WTC11 (cell line): ENCODE measurements at regions not wholly inside any gene's neighbourhood (a gene's known extent, or its start where the extent isn't known, plus 50 kb on each side); places are given as distances from the start of the nearest gene placed in this dataset.

Experiments
- ATAC-seq: fragments of 200-7000 bp; cut with Tn5 transposase; 2 replicates; pipeline ENCODE4 v1.10.0; 2021; ENCODE audit warnings: mild to moderate bottlenecking, moderate library complexity
- CTCF ChIA-PET: fragments of 300-600 bp; sonication (Branson Sonifier 250); formaldehyde crosslinking; loops from one replicate; lab custom pipeline; 2021; ENCODE audit warnings: antibody characterized with exemption; lab: Charles Lee
- POLR2A ChIA-PET: fragments of 350-600 bp; sonication (Branson Sonifier 250); formaldehyde crosslinking; loops from one replicate; lab custom pipeline; 2021; ENCODE audit warnings: antibody characterized with exemption; lab: Charles Lee
- DNase-seq: peaks from one replicate; pipeline ENCODE4 v3.0.0; 2021; ENCODE audit warnings: low spot score
- H3K27ac Mint-ChIP-seq: 2 replicates; pipeline ENCODE4 v1.8.0; 2021; ENCODE audit warnings: mixed read lengths
- H3K27me3 Mint-ChIP-seq: 2 replicates; pipeline ENCODE4 v1.8.0; 2021; ENCODE audit warnings: low read depth, mild to moderate bottlenecking, moderate library complexity, mixed read lengths
- H3K36me3 Mint-ChIP-seq: 2 replicates; pipeline ENCODE4 v1.8.0; 2021; ENCODE audit warnings: mixed read lengths
- H3K4me1 Mint-ChIP-seq: 2 replicates; pipeline ENCODE4 v1.8.0; 2022; ENCODE audit warnings: mixed read lengths
- H3K4me3 Mint-ChIP-seq: 2 replicates; pipeline ENCODE4 v1.8.0; 2021; ENCODE audit warnings: mild to moderate bottlenecking, moderate library complexity, mixed read lengths
- H3K9me3 Mint-ChIP-seq: 2 replicates; pipeline ENCODE4 v1.8.0; 2021; ENCODE audit warnings: mixed read lengths
- AFF4 ChIP-seq: sonication (generic); formaldehyde crosslinking; IDR thresholded peaks from 2 replicates; pipeline ENCODE4 v1.8.1; 2023; ENCODE audit warnings: mild to moderate bottlenecking, missing genetic modification reagents, borderline replicate concordance
- ATF6 ChIP-seq: sonication (generic); formaldehyde crosslinking; IDR thresholded peaks from 2 replicates; pipeline ENCODE4 v1.8.1; 2023; ENCODE audit warnings: mild to moderate bottlenecking, missing genetic modification reagents
- CDX4 ChIP-seq: fragments of 250-450 bp; sonication (Bioruptor Pico); IDR thresholded peaks from 2 replicates; pipeline ENCODE4 v1.9.0; 2021; ENCODE audit warnings: moderate library complexity, mild to moderate bottlenecking, inconsistent platforms, borderline replicate concordance
- E2F4 ChIP-seq: sonication (generic); formaldehyde crosslinking; IDR thresholded peaks from 2 replicates; pipeline ENCODE4 v1.8.1; 2022; ENCODE audit warnings: low read depth, mild to moderate bottlenecking, moderate library complexity, missing genetic modification reagents, borderline replicate concordance
- ELF4 ChIP-seq: sonication (generic); formaldehyde crosslinking; IDR thresholded peaks from 2 replicates; pipeline ENCODE4 v1.8.1; 2022; ENCODE audit warnings: low read depth, mild to moderate bottlenecking, moderate library complexity, missing genetic modification reagents
- EMX1 ChIP-seq: fragments of 250-450 bp; sonication (Bioruptor Pico); IDR thresholded peaks from 2 replicates; pipeline ENCODE4 v1.8.0; 2021; ENCODE audit warnings: mild to moderate bottlenecking
- GRHL2 ChIP-seq: fragments of 250-450 bp; sonication (Bioruptor Pico); IDR thresholded peaks from 2 replicates; pipeline ENCODE4 v1.8.0; 2022; ENCODE audit warnings: mild to moderate bottlenecking, moderate library complexity; ENCODE audit not compliant: insufficient replicate concordance, severe bottlenecking
- HMGA2 ChIP-seq: fragments of 250-450 bp; sonication (Bioruptor Pico); IDR thresholded peaks from 2 replicates; pipeline ENCODE4 v1.4.0; 2021; ENCODE audit warnings: mild to moderate bottlenecking, moderate library complexity
- JAZF1 ChIP-seq: fragments of 250-450 bp; sonication (Bioruptor Pico); IDR thresholded peaks from 2 replicates; pipeline ENCODE4 v1.9.0; 2021; ENCODE audit warnings: moderate library complexity, mild to moderate bottlenecking, inconsistent platforms
- MAX ChIP-seq: sonication (generic); formaldehyde crosslinking; IDR thresholded peaks from 2 replicates; pipeline ENCODE4 v1.8.0; 2022; ENCODE audit warnings: mild to moderate bottlenecking, missing genetic modification reagents
- NFE2L1 ChIP-seq: sonication (generic); formaldehyde crosslinking; IDR thresholded peaks from 2 replicates; pipeline ENCODE4 v1.8.1; 2023; ENCODE audit warnings: missing genetic modification reagents
- NR1H2 ChIP-seq: sonication (generic); formaldehyde crosslinking; IDR thresholded peaks from 2 replicates; pipeline ENCODE4 v1.9.0; 2021; ENCODE audit warnings: mild to moderate bottlenecking, moderate library complexity, missing genetic modification reagents
- NR3C1 ChIP-seq: sonication (generic); formaldehyde crosslinking; conservative IDR thresholded peaks from 2 replicates; pipeline ENCODE4 v1.8.1; 2023; ENCODE audit warnings: low read depth, mild to moderate bottlenecking, missing genetic modification reagents
- PREB ChIP-seq: sonication (generic); formaldehyde crosslinking; IDR thresholded peaks from 2 replicates; pipeline ENCODE4 v1.8.1; 2022; ENCODE audit warnings: mild to moderate bottlenecking, missing genetic modification reagents, moderate library complexity, borderline replicate concordance
- RORB ChIP-seq: fragments of 250-450 bp; sonication (Bioruptor Pico); IDR thresholded peaks from 2 replicates; pipeline ENCODE4 v1.9.0; 2021; ENCODE audit warnings: mild to moderate bottlenecking
- TCF7 ChIP-seq: sonication (generic); formaldehyde crosslinking; IDR thresholded peaks from 2 replicates; pipeline ENCODE4 v1.8.0; 2022; ENCODE audit warnings: mild to moderate bottlenecking, low read depth, missing genetic modification reagents, moderate library complexity
- TEAD4 ChIP-seq: sonication (generic); formaldehyde crosslinking; IDR thresholded peaks from 2 replicates; pipeline ENCODE4 v1.8.0; 2022; ENCODE audit warnings: mild to moderate bottlenecking, missing genetic modification reagents
- ZNF232 ChIP-seq: sonication (generic); formaldehyde crosslinking; IDR thresholded peaks from 2 replicates; pipeline ENCODE4 v1.8.0; 2022; ENCODE audit warnings: mild to moderate bottlenecking, missing genetic modification reagents
- ZNF396 ChIP-seq: fragments of 250-450 bp; sonication (Bioruptor Pico); IDR thresholded peaks from 2 replicates; pipeline ENCODE4 v1.8.0; 2021; ENCODE audit warnings: mild to moderate bottlenecking, moderate library complexity, borderline replicate concordance
- ZNF512 ChIP-seq: sonication (generic); formaldehyde crosslinking; IDR thresholded peaks from 2 replicates; pipeline ENCODE4 v1.8.1; 2022; ENCODE audit warnings: missing genetic modification reagents, borderline replicate concordance

GRCh38 chr6:164477101-164477500 is 832.3 kb downstream of the C6orf118 start (continued):
- no peak for TF ChIP-seq PREB (CRISPR knock-in tag)
- no peak for TF ChIP-seq GRHL2 (CRISPR knock-in tag)
- no peak for TF ChIP-seq MAX (CRISPR knock-in tag)
- no peak for TF ChIP-seq ZNF232 (CRISPR knock-in tag)
- no peak for TF ChIP-seq RORB (CRISPR knock-in tag)
- TF ChIP-seq ATF6 (CRISPR knock-in tag): no peak
- no peak for TF ChIP-seq ZNF512 (CRISPR knock-in tag)
- no peak for TF ChIP-seq TEAD4 (CRISPR knock-in tag)
- TF ChIP-seq NFE2L1 (CRISPR knock-in tag): no peak
- no peak for TF ChIP-seq NR3C1
- TF ChIP-seq JAZF1 (CRISPR knock-in tag): no peak

GRCh38 chr6:164469276-164469949 is 840.0 kb downstream of the C6orf118 start:
- Mint-ChIP-seq H3K27me3 (no peaks in the 10 kb centered on the region), H3K36me3 (peaks cover 3% of the 10 kb centered on the region), H3K9me3 (peaks cover 15% of the 10 kb centered on the region), H3K27ac (no peak overlapping the region), H3K4me3 (no peak overlapping the region), H3K4me1 (peaks cover 8% of the 10 kb centered on the region)
- DNase-seq (no peak), ATAC-seq (no peak)
- POLR2A ChIA-PET: interaction anchor here (1.0 kb wide), 1 partner anchor 68 kb away, joined by 3 read pairs; no protein-coding TSS in a partner anchor
- CTCF ChIA-PET: interaction anchor here (0.7 kb wide), 1 partner anchor 63 kb away, joined by 3 read pairs; no protein-coding TSS in a partner anchor
- TF ChIP-seq ZNF396 (CRISPR knock-in tag) (no peak), E2F4 (no peak), CDX4 (no peak), RORB (CRISPR knock-in tag) (no peak), AFF4 (CRISPR knock-in tag) (no peak), EMX1 (CRISPR knock-in tag) (no peak), ELF4 (CRISPR knock-in tag) (no peak), TCF7 (no peak), HMGA2 (CRISPR knock-in tag) (no peak), NR1H2 (CRISPR knock-in tag) (no peak), ZNF512 (CRISPR knock-in tag) (no peak)
